ENCODE measurements at regions not wholly inside any gene's neighbourhood (a gene's known extent, or its start where the extent isn't known, plus 50 kb on each side); places are given as distances from the start of the nearest gene placed in this dataset.

- Histone ChIP-seq H3F3A (ENCODE audit: insufficient read depth, low read length) (no peaks in the 10 kb centered on the region), H3K9ac (ENCODE audit: low read length) (no peak overlapping the region), H3K36me3 (ENCODE audit: insufficient read depth, low read length) (no peaks in the 10 kb centered on the region), H4K20me1 (ENCODE audit: insufficient read depth, low read length) (no peaks in the 10 kb centered on the region), H3K4me3 (ENCODE audit: low read depth, low read length, poor library complexity, severe bottlenecking) (no peak overlapping the region), H3K4me1 (ENCODE audit: insufficient read depth, low read length, severe bottlenecking) (no peaks in the 10 kb centered on the region), H3K9me2 (ENCODE audit: low read depth, low read length) (no peaks in the 10 kb centered on the region), H3K9me3 (ENCODE audit: low read length) (no peaks in the 10 kb centered on the region), H3K4me2 (ENCODE audit: low read length) (no peak overlapping the region), H2AFZ (ENCODE audit: low read length) (no peak overlapping the region), H3K27ac (ENCODE audit: low read depth, low read length, poor library complexity, severe bottlenecking) (no peak overlapping the region), H3K79me2 (ENCODE audit: insufficient read depth, low read length) (no peaks in the 10 kb centered on the region), H3K27me3 (ENCODE audit: insufficient read depth, low read length) (no peaks in the 10 kb centered on the region)
- TF ChIP-seq CTCF (IDR thresholded peaks at IDR 0.05; ENCODE audit: low read length): no peak
Measured at GRCh38 chr2:16049406-16049805, 109.1 kb downstream of the MYCN start.

- no peak for TF ChIP-seq CTCF (IDR thresholded peaks at IDR 0.05; ENCODE audit: low read length)
- no peak for TF ChIP-seq EZH2 (IDR thresholded peaks at IDR 0.05; ENCODE audit: borderline replicate concordance, low read length)
- no peaks in the 10 kb centered on the region for H3K79me2 ChIP-seq (ENCODE audit: insufficient read depth, low read length)
- no peak overlapping the region for H2AFZ ChIP-seq (ENCODE audit: low read length)
- no peaks in the 10 kb centered on the region for H3F3A ChIP-seq (ENCODE audit: insufficient read depth, low read length)
- no peaks in the 10 kb centered on the region for H3K27me3 ChIP-seq (ENCODE audit: insufficient read depth, low read length)
- H3K9me2 ChIP-seq (ENCODE audit: low read depth, low read length): no peaks in the 10 kb centered on the region
- H3K4me1 ChIP-seq (ENCODE audit: insufficient read depth, low read length, severe bottlenecking): no peaks in the 10 kb centered on the region
- no peaks in the 10 kb centered on the region for H3K9me3 ChIP-seq (ENCODE audit: low read length)
- no peak overlapping the region for H3K4me2 ChIP-seq (ENCODE audit: low read length)
- no peak overlapping the region for H3K9ac ChIP-seq (ENCODE audit: low read length)
- H4K20me1 ChIP-seq (ENCODE audit: insufficient read depth, low read length): no peaks in the 10 kb centered on the region
- no peak overlapping the region for H3K4me3 ChIP-seq (ENCODE audit: low read depth, low read length, poor library complexity, severe bottlenecking)
- no peaks in the 10 kb centered on the region for H3K36me3 ChIP-seq (ENCODE audit: insufficient read depth, low read length)
- no peak overlapping the region for H3K27ac ChIP-seq (ENCODE audit: low read depth, low read length, poor library complexity, severe bottlenecking)
Measured at GRCh38 chr2:16048466-16048865, 108.1 kb downstream of the MYCN start.

GRCh38 chr2:16047701-16048100, 107.4 kb downstream of the MYCN start:
- no peaks in the 10 kb centered on the region for H3K4me1 ChIP-seq (ENCODE audit: insufficient read depth, low read length, severe bottlenecking)
- no peak overlapping the region for H3K4me2 ChIP-seq (ENCODE audit: low read length)
- no peaks in the 10 kb centered on the region for H3K79me2 ChIP-seq (ENCODE audit: insufficient read depth, low read length)
- H3K27ac ChIP-seq (ENCODE audit: low read depth, low read length, poor library complexity, severe bottlenecking): no peak overlapping the region
- H3K9me3 ChIP-seq (ENCODE audit: low read length): no peaks in the 10 kb centered on the region
- no peaks in the 10 kb centered on the region for H3F3A ChIP-seq (ENCODE audit: insufficient read depth, low read length)
- no peaks in the 10 kb centered on the region for H3K9me2 ChIP-seq (ENCODE audit: low read depth, low read length)
- no peaks in the 10 kb centered on the region for H3K36me3 ChIP-seq (ENCODE audit: insufficient read depth, low read length)
- H3K4me3 ChIP-seq (ENCODE audit: low read depth, low read length, poor library complexity, severe bottlenecking): no peak overlapping the region
- no peaks in the 10 kb centered on the region for H4K20me1 ChIP-seq (ENCODE audit: insufficient read depth, low read length)
- H3K27me3 ChIP-seq (ENCODE audit: insufficient read depth, low read length): no peaks in the 10 kb centered on the region
- H2AFZ ChIP-seq (ENCODE audit: low read length): no peak overlapping the region
- H3K9ac ChIP-seq (ENCODE audit: low read length): no peak overlapping the region
- TF ChIP-seq EZH2 (IDR thresholded peaks at IDR 0.05; ENCODE audit: borderline replicate concordance, low read length): no peak
- TF ChIP-seq CTCF (IDR thresholded peaks at IDR 0.05; ENCODE audit: low read length): no peak
